Stimulated activated CD4-positive, alpha-beta T cell treated with anti-CD3 and anti-CD28 coated beads, Interleukin-12 subunit alpha, Interleukin-12 subunit beta, amount 100 ng/mL, for 4 hours (primary cell): ENCODE measurements at regions not wholly inside any gene's neighbourhood (a gene's known extent, or its start where the extent isn't known, plus 50 kb on each side); places are given as distances from the start of the nearest gene placed in this dataset.

Experiments used
- DNase-seq: peaks from one replicate; pipeline ENCODE4 v3.0.0-alpha.2; 2020

DNA sequence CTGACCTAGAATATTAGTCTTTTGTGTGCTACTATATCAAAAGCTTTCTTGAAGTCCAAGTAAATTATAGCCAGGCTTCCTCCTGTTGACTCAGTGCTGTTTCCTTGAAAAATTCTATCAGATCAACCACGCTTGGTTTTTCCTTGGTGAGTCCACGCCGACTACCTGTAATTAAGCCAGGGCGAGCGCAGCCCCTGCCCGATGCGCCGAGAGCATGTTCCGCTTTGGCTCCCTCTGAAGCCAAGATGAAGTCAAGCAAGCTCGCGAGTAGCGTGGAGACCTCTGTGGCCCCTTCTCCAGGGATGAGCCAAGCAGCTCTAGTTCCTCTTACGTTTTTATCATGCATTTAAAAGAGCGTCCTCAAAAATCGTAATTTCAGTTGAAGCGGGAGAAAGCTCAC, 641.2 kb downstream of the CDH26 start:
- DNase-seq, result no peak

DNA sequence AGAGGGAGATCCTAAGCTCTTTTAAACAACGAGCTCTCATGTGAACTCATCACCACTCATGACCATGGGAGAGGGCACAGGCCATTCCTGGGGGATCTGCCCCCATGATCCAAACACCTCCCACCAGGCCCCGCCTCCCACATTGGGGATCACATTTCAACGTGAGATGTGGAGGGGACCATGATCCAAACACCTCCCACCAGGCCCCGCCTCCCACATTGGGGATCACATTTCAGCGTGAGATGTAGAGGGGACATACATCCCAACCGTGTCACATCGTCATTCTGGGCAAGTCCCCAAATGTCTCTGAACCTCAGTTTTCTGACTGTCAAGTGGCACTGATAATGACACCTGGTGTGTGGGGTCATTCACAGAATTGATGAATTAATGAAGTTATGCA, 641.8 kb downstream of the CDH26 start:
- no peak for DNase-seq

DNA sequence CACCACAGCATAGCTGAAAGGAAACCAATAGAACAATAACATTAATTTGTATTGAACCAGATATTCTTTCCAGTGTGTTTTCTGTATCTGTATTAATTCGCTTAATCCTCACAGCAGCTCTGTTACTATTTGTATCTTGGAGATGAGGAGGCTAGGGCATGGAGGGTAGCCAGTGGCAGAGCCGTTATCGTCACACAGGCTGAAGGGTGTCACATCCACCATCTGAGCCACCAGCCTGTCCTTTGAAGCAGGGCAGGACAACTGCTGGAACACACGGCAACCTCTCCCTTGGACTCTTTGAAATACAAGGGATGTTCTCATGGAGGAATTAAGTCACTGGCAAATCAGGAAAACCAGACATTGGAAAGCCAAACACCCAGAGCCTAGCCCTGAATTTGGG, 628.0 kb upstream of the CDH4 start:
- DNase-seq, result no peak

- DNase-seq, result no peak
Observed at GRCh38 chr20:60627751-60628565, 624.1 kb upstream of the CDH4 start.

DNA sequence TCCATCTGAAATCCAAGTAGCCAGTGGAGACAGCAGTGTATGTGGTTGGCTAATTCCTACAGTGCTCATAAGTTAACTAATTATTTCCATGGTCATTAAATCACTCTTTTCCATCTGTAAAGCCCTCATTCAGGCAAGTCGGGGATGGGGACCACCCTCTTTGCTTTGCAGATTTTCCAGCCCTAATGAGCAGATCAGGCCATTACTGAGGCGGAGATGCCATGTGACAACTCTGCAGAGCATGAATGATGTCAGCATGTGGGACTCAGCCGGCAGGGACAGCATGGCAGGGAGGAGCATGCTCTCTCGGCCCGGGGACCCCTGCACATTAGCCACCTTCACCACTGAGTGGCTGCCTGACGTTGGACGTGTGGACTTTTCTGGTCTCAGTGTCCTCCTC, 623.3 kb upstream of the CDH4 start:
- DNase-seq, result no peak

DNA sequence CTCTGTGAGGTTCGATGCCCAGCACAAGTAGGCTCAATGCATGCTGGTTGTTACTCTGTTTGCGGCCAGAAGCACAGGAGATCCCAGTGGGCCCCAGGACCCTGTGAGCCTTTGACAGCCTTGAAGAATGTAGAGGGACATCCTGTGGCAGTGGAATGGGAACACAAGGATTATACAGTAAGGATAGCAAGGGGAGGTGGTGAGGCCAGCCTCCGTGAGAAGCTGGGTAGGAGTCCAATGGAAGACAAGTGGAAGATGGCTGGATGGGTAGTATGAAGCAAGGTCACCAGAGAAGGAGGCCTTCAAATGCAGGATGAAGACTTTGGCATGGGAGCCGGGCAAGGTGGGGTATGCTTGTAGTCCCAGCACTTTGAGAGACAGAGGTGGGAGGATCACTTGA, 622.9 kb upstream of the CDH4 start:
- DNase-seq, result no peak

GRCh38 chr20:60630609-60631008, 621.5 kb upstream of the CDH4 start:
- DNase-seq, result no peak

- DNase-seq, result no peak
Observed at GRCh38 chr20:60631585-60632287, 620.3 kb upstream of the CDH4 start.

DNA sequence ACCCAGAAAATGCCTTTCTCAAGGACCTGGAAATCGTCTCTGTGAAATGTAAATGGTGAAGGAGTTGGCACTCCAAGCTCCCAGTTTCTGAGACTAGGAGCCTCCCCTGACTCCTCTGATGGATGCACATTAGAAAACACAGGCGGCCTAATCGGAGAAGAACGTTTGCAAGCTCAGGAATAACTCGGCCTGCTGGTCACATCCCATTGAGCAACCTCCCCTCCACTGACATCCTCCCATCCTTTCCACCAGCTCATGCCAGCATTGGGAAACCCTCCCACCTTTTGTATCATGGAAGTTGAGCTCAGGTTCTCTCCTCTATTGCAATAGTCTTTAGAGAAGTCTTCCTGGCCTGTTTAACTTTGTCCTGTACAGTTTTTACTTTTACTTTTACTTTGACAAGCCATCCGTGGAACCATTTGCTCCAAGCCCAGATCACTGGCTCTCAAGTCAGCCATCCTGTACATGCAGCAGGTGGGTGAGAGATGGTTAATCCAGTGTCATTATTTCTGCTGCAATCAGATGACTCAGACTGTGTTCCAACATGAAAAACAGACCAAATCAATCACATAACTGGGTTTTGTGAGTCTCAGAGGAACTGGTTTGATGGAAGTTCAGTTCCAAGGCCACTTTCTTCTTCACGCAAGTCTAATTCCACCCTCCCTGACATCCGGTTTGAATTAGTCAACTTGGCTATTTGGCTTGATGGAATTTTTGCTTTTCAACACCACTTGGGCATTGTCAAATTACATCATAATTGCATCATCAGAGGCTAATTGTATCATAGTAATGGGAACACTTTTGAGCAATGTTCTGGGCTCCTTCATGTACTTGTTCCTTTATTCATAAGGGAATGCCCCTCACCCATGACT, 619.4 kb upstream of the CDH4 start:
- DNase-seq, result no peak

DNA sequence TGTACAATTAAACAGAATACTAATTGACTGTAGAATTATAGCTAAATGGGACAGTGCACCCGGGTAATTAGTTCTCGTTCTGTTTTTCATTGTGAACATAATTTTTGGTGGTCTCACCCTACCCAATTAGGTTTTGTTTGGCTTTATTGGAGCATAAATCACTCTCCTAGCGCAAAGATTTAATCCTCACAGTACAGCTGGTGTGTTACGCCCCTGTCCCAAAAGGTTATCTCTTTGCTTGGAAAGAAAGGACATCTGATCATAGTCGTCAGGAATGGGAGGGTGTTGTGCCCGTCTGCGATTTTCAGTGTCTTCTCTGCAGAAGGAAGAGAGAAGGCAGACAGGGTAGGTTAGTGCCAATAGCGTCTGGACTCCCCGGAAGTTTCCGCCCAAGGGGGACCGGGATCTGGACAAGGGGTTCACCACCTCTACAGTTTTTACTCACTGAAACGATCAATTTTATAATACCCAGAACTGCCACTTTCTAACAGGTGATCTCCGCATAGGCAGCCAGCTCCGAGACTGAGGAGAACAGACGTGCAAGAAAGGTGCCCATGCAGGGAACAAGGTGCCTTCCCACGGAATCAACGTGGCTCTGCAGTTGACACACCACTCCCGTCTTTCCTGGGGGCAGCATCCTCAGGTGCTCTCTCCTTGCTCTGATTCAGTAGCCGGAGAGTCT, 617.4 kb upstream of the CDH4 start:
- DNase-seq, result no peak

DNA sequence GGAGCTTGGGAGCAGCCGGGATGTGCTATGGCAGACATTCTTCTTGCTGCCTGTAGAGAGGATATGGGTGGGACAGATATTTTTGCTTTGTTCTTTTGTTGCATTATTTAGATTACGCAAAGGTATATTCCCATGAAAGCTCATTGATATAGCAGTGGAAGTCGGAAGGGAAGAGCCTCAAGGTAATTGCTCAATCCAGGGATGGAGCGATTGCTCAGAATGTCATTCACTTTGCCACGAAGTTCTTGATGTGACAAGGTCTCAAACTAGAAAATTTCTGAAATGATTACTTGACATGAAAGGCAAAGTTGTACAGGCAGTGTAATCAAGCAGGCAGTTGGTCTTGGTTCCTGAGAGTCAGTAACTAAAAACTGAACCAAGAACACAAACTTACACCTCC, 615.6 kb upstream of the CDH4 start:
- no peak for DNase-seq

DNA sequence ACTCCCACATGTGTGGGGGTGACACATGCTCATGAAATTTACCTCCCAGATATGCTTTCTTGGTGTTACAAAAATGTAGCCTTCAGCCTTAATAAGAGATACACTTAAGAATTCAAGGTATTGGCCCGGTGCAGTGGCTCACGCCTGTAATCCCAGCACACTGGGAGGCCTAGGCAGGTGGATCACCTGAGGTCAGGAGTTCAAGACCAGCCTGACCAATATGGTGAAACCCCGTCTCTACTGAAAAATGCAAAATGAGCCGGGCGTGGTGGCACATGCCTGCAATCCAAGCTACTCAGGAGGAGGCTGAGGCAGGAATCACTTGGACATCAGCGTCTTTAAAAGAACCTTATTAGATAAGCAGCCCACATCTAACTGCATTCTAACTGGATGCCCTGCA, 614.3 kb upstream of the CDH4 start:
- DNase-seq, result no peak

DNA sequence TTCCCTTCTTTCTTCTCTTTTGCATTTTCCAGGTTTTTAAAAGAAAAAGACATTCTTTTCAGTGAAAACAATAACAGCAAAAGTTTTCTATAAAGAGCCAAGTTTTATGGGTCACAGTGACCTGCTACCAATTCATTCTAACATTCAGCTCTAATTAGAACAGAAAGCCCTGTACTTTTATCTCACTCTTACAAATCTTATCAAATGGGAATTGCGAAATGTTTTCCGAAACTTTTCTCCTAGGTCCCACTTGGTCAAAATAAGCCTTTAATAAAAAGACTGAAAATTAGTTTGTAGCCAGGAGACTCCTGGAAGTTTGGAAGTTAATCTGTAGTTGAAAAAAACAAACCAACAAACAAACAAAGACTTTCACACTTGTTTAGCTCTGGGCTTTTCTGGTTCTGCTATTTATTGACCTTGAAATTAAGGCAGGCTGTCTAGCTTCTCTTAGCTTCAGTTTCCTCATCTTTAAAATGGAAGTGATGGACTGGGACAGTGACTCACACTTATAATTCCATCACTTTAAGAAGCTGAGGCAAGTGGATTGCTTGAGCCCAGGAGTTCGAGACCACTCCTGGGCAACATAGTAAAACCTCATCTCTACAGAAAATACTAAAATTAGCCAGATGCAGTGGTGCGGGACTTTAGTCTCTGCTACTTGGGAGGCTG, 613.5 kb upstream of the CDH4 start:
- DNase-seq, result no peak

DNA sequence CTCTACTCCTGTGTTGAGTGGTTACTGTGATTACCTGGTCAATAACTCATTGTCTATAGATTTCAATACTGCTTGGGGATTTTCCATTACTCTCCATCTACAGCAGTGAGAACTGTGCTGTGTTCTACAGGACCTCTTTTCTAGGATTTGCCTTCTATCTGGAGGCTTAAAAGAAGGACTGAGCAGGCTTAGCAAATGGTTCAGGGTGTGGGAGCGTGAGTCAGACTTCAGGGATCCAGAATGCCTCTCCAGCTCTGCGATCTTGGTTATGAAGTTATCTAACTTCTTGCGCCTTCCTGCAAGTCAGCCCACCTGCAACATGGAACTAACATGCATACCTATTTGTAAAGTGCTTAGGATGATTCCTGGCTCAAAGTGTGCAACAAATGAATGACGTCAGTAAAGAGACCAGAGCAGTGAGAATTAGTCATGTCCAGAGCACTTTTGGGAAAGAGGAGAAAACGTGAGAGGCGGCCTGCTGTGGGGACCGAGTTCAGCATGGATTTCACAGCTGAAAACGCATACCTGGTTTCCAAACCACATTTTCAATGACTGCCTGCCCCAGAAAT, 610.1 kb upstream of the CDH4 start:
- no peak for DNase-seq

- no peak for DNase-seq
Observed at GRCh38 chr20:60642541-60642940, 609.5 kb upstream of the CDH4 start.

- no peak for DNase-seq
Observed at GRCh38 chr20:60648556-60648955, 603.5 kb upstream of the CDH4 start.

DNA sequence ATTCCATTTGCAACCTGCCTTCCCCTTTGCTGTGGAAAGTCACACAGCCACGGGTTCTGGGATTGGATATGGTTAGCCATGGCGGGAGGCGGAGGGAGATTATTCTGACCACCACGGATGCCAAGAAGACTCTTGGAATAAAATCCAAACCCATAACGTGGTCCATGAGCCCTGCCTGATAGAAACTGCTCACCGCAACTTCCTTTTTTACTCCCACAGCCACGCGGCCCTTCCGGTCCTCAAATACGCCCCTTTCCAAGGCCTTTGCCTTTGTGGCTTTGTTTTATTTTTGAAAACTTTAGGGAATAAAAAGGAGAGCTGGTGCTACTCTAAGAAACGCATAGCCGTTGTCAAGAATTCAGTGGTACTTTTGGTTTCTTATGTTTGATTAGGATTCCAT, 602.5 kb upstream of the CDH4 start:
- DNase-seq, result no peak

DNA sequence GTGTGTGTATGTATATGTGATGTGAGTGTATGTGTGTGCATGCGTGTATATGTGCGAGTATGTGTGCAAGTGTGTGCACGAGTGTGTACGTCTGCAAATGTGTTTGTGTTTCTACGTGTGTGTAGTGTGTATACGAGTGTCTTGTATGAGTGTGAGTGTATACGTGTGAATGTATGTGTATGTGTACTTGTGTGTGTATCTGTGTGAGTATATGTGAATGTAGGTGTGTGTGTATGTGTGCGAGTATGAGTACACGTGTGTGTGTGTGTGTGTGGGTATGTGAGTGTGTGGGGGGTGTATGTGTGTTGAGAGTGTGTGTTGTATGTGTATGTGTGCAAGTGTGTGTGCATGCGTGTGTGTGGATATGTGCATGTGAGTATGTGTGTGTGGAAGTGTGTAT, 602.0 kb upstream of the CDH4 start:
- DNase-seq, result no peak

GRCh38 chr20:60652046-60652445, 600.0 kb upstream of the CDH4 start:
- DNase-seq, result no peak

DNA sequence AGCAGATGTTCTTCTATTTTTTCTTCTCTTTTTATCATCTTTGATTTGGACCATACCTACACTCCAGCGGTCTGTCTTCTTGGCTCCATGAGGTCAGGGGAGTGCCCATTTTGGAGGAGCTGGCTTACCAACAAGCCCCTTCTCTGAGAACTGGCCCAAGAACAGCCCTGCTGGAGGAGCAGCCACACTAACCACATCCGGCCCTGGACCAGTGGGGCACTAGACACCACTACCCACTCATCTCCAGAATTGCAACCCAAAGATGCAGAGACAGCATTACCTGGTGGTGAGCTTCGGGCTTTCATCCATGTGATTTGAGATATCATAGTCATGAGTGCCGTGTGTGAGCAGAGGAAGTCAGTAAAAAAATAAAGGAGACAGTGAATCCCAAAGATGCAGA, 599.4 kb upstream of the CDH4 start:
- DNase-seq, result no peak

DNA sequence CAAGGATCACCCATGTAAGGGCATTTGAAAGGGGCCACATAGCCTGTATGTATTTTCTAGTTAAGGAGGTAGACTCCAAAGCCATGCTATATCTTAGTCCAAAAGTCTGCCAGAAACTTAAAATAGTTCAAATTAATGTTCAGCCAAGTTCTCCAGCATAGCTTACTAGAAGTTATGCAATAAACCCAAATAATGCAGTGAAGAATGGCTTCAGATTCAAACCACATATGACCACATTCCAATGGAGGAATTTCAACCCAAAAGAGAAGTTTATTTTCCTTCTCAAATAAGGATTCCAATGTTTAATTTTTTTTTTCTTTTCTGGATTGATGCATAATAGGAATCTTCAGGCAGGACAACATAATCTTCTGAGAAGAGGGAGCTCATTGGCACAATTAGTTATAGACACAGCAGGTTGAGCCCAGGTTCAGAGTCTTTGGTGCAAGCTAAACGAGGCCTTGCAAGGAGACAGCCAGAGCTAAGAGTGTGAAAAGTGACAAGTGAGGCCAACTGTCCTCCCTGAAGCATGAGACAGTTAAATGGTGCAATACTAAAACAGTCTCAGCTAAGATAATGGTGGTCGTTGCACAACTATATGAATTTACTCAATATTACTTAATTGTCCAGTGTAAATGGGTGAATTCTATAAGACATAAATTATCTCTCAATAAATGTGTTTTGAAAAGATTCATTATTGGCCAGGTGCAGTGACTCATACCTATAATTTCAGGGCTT, 598.8 kb upstream of the CDH4 start:
- no peak for DNase-seq
